ENCODE measurements at regions not wholly inside any gene's neighbourhood (a gene's known extent, or its start where the extent isn't known, plus 50 kb on each side); places are given as distances from the start of the nearest gene placed in this dataset.

DNA sequence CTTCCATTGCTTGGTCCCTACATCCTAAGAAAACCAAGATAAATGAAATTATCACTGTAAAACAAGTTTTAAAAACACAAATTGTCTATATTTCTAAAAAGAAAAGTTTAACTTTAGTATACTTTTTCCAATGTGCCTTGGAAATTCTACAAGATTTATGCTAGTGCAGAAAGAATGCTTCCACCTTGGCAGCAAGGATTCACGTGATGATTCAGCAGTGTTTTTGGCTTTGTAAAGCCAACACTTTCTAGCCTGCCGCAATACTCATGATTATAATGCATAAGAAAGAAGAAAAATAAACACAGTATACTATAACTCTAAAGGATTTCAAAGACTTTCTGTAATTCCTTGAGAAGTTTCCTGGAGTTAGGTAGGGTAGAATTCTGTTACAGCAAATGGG lies 442.7 kb downstream of the TENT5A start:
- TF ChIP-seq CTCF (conservative IDR thresholded peaks at IDR 0.05) (no peak), ZFX (IDR thresholded peaks at IDR 0.05) (no peak)
